Neuron (in vitro differentiated cells): ENCODE measurements at regions not wholly inside any gene's neighbourhood (a gene's known extent, or its start where the extent isn't known, plus 50 kb on each side); places are given as distances from the start of the nearest gene placed in this dataset.
"Not testable (repeated sequence)": the region's sequence is repeated elsewhere in the genome, so short reads cannot be mapped to it uniquely, and the experiment has no call there.

ENCODE experiments used
- H2AFZ ChIP-seq: one replicate; pipeline ENCODE4 v1.6.1; 2013; ENCODE audit warnings: low read depth, mild to moderate bottlenecking, inconsistent platforms, low read length, moderate library complexity
- H3K27me3 ChIP-seq: one replicate; pipeline ENCODE4 v1.6.1; 2013; ENCODE audit warnings: low read length; ENCODE audit not compliant: insufficient read depth
- H3K36me3 ChIP-seq: one replicate; pipeline ENCODE4 v1.6.1; 2013; ENCODE audit warnings: low read length; ENCODE audit not compliant: insufficient read depth
- H3K4me1 ChIP-seq: one replicate; pipeline ENCODE4 v1.6.1; 2013; ENCODE audit warnings: low read length; ENCODE audit not compliant: insufficient read depth
- H3K4me3 ChIP-seq: 2 replicates; pipeline ENCODE4 v1.5.1; 2013; ENCODE audit warnings: mild to moderate bottlenecking, low read length, moderate library complexity
- H3K9me3 ChIP-seq: one replicate; pipeline ENCODE4 v1.6.1; 2013; ENCODE audit warnings: low read length

- Histone ChIP-seq H3K27me3 (no peaks in the 10 kb centered on the region), H3K4me1 (no peaks in the 10 kb centered on the region), H2AFZ (no peak overlapping the region), H3K36me3 (no peaks in the 10 kb centered on the region), H3K4me3 (no peak overlapping the region), H3K9me3 (no peaks in the 10 kb centered on the region)
These were observed 210.1 kb upstream of the SPRY2 start for GRCh38 chr13:80550971-80551441.

GRCh38 chr13:80548915-80549314 is 208.0 kb upstream of the SPRY2 start:
- H2AFZ ChIP-seq = no peak overlapping the region
- H3K4me1 ChIP-seq = no peaks in the 10 kb centered on the region
- no peaks in the 10 kb centered on the region for H3K27me3 ChIP-seq
- no peak overlapping the region for H3K4me3 ChIP-seq
- no peaks in the 10 kb centered on the region for H3K9me3 ChIP-seq
- H3K36me3 ChIP-seq = no peaks in the 10 kb centered on the region

GRCh38 chr13:80547885-80548825 is 207.2 kb upstream of the SPRY2 start:
- no peaks in the 10 kb centered on the region for H3K4me1 ChIP-seq
- no peak overlapping the region for H3K4me3 ChIP-seq
- no peaks in the 10 kb centered on the region for H3K27me3 ChIP-seq
- no peak overlapping the region for H2AFZ ChIP-seq
- H3K36me3 ChIP-seq = no peaks in the 10 kb centered on the region
- H3K9me3 ChIP-seq = no peaks in the 10 kb centered on the region

DNA sequence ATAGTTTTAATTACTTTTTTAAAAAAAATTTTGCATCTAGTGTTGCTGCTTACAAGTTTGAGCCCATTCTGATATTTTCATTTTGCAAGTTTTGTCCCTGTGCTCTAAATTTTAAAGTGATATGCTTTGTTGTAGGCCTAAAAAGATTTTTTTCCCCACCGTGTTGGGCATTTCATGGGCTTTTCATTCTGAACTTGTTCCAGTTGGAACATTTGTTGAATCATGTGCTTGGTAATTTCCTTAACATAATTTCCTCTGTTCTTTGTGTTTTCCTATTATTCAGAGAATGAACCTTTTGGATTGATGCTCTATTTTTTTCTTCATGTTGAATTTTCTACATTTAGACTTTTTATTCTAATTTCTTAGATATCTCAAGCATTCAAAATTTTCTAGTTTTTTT is 206.4 kb upstream of the SPRY2 start:
- no peaks in the 10 kb centered on the region for H3K27me3 ChIP-seq
- H2AFZ ChIP-seq = no peak overlapping the region
- no peaks in the 10 kb centered on the region for H3K36me3 ChIP-seq
- no peaks in the 10 kb centered on the region for H3K9me3 ChIP-seq
- H3K4me1 ChIP-seq = no peaks in the 10 kb centered on the region
- H3K4me3 ChIP-seq = no peak overlapping the region

GRCh38 chr13:80533175-80533574 is 192.2 kb upstream of the SPRY2 start:
- Histone ChIP-seq H3K9me3 (no peaks in the 10 kb centered on the region), H3K4me1 (no peaks in the 10 kb centered on the region), H3K27me3 (no peaks in the 10 kb centered on the region), H3K36me3 (no peaks in the 10 kb centered on the region), H3K4me3 (no peak overlapping the region), H2AFZ (no peak overlapping the region)

- no peaks in the 10 kb centered on the region for H3K9me3 ChIP-seq
- no peaks in the 10 kb centered on the region for H3K27me3 ChIP-seq
- H2AFZ ChIP-seq = no peak overlapping the region
- no peak overlapping the region for H3K4me3 ChIP-seq
- no peaks in the 10 kb centered on the region for H3K36me3 ChIP-seq
- no peaks in the 10 kb centered on the region for H3K4me1 ChIP-seq
These were observed 190.0 kb upstream of the SPRY2 start for GRCh38 chr13:80530902-80531301.

- Histone ChIP-seq H3K36me3 (no peaks in the 10 kb centered on the region), H3K4me1 (no peaks in the 10 kb centered on the region), H3K27me3 (no peaks in the 10 kb centered on the region), H3K4me3 (no peak overlapping the region), H2AFZ (no peak overlapping the region), H3K9me3 (no peaks in the 10 kb centered on the region)
These were observed 189.3 kb upstream of the SPRY2 start for GRCh38 chr13:80530191-80530590.

DNA sequence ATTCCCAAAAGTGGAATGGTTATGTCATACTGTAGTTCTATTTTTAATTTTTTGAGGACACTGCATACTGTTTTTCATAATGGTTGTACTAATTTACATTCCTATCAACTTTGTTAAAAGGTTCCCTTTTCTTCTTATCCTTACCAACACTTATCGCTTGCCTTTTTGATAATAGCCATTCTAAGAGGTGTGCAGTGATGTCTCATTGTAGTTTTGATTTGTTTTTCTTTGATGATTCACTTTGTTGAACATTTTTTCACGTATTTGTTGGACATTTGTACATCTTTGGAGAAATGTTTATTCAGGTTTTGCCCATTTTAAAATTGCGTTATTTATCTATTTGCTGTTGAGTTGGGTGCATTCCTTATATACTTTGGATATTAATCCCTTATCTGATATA is 188.8 kb upstream of the SPRY2 start:
- H3K9me3 ChIP-seq = no peaks in the 10 kb centered on the region
- H3K27me3 ChIP-seq = no peaks in the 10 kb centered on the region
- H3K36me3 ChIP-seq = no peaks in the 10 kb centered on the region
- no peak overlapping the region for H3K4me3 ChIP-seq
- no peaks in the 10 kb centered on the region for H3K4me1 ChIP-seq
- H2AFZ ChIP-seq = no peak overlapping the region

GRCh38 chr13:80528733-80529132 is 187.8 kb upstream of the SPRY2 start:
- Histone ChIP-seq H3K4me1 (no peaks in the 10 kb centered on the region), H3K9me3 (no peaks in the 10 kb centered on the region), H2AFZ (no peak overlapping the region), H3K36me3 (no peaks in the 10 kb centered on the region), H3K27me3 (no peaks in the 10 kb centered on the region), H3K4me3 (no peak overlapping the region)

DNA sequence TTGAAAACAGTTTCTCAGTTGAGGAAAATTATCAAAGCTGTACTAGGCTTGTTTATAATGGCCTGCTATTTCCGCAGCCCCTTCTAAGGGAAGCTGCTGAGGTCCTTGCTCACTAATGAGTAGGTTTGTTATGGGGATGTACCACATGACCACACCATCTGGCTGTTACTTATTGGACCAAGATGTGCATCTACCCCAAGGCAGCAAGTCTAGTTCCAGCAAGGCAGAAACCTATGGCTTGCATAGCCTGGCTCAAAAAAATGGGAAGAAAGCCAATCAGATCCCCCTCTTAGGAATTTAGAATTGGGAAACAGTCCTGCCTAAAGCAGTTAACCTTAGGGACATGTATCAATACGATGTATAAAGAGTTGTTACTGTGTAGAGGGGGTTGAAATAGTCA is 186.5 kb upstream of the SPRY2 start:
- Histone ChIP-seq H2AFZ (no peak overlapping the region), H3K4me3 (no peak overlapping the region), H3K4me1 (no peaks in the 10 kb centered on the region), H3K36me3 (no peaks in the 10 kb centered on the region), H3K9me3 (no peaks in the 10 kb centered on the region), H3K27me3 (no peaks in the 10 kb centered on the region)

DNA sequence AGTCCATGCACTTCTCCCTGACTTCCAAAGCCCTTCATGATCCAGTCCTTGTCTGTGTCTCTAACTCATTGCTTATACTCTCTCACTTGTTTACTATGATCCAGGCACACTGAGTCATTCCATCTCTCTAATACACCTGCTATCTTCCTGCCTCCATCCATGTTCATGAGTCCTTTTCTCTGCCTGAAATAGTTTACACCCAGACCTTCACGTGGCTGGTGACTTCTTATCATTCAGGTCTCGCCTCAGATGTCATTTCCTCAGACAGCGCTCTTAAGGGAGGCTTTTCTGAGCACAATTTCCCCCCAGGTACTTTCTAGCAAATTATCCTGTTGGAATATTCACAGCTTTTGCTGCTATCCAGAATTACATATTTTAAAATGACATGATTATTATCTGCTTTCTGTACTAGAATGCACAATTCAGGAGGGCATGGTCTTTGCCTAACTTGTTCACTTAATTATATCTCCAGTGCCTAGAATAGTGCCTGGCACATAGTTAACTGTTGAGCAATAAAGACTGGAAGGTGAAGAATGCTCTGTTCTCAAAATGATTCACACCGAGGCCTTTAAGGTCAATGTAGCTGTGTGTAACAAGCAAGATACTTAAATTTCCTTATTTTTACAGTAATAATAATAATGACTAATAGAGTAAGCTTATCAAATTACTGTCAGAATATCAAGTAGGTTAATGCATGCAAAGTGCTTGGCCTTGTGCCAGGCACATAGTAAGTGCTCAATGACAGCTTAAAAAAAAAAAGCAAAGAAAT is 183.7 kb upstream of the SPRY2 start:
- Histone ChIP-seq H3K4me3 (no peak overlapping the region), H3K27me3 (no peaks in the 10 kb centered on the region), H3K9me3 (no peaks in the 10 kb centered on the region), H3K4me1 (no peaks in the 10 kb centered on the region), H2AFZ (no peak overlapping the region), H3K36me3 (no peaks in the 10 kb centered on the region)

DNA sequence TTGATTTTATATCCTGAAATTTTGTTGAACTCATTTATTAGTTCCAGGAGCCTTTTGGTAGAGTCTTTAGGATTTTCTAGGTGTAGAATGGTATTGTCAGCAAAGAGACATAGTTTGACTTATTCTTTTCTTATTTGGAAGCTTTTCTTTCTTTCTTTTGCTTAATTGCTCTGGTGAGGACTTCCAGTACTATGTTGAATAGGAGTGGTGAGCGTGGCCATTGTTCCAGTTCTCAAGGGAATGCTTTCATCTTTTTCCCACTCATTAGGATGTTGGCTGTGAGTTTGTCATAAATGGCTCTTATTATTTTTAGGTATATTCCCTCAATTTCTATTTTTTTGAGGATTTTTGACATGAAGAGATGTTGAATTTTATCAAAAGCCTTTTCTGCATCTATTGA is 182.2 kb upstream of the SPRY2 start:
- Histone ChIP-seq H3K9me3 (no peaks in the 10 kb centered on the region), H3K4me1 (no peaks in the 10 kb centered on the region), H3K27me3 (no peaks in the 10 kb centered on the region), H2AFZ (no peak overlapping the region), H3K36me3 (no peaks in the 10 kb centered on the region), H3K4me3 (no peak overlapping the region)

GRCh38 chr13:80522463-80522862 is 181.5 kb upstream of the SPRY2 start:
- H3K4me1 ChIP-seq, H3K9me3 ChIP-seq, H3K4me3 ChIP-seq, H3K36me3 ChIP-seq, H2AFZ ChIP-seq, H3K27me3 ChIP-seq: not testable (repeated sequence)
